H1 (cell line): ENCODE measurements at regions not wholly inside any gene's neighbourhood (a gene's known extent, or its start where the extent isn't known, plus 50 kb on each side); places are given as distances from the start of the nearest gene placed in this dataset.

Source experiments
- CTCF ChIA-PET: fragments of 300-600 bp; sonication (Branson Sonifier 250); formaldehyde crosslinking; loops from one replicate; lab custom pipeline; 2021; ENCODE audit not compliant: partially characterized antibody; lab: Charles Lee
- POLR2A ChIA-PET: fragments of 300-600 bp; sonication (Branson Sonifier 250); formaldehyde crosslinking; loops from one replicate; lab custom pipeline; 2021; ENCODE audit warnings: inconsistent platforms; ENCODE audit not compliant: partially characterized antibody; lab: Charles Lee
- DNase-seq, 2 experiments: peaks; one replicate each; pipeline versions ENCODE4 v3.0.0 to v3.0.0-alpha.2; 2010 to 2022; ENCODE audit warnings: low spot score in 2 of 2, low read depth in 1 of 2, mixed read lengths in 1 of 2
- FAIRE-seq: peaks from 2 replicates; lab custom pipeline; 2011; peaks lifted over from hg19 to GRCh38; lab: Jason Lieb, UNC
- H2AFZ ChIP-seq: 2 replicates; pipeline ENCODE4 v1.8.1; 2012; ENCODE audit warnings: low read length, inconsistent platforms
- H2AK5ac ChIP-seq: 2 replicates; pipeline ENCODE4 v1.6.1; 2013; ENCODE audit warnings: low read depth, low read length
- H2BK120ac ChIP-seq: replicated peaks from 2 replicates; pipeline ENCODE3; 2013; ENCODE audit warnings: low read depth, low read length, inconsistent platforms
- H2BK12ac ChIP-seq: 2 replicates; pipeline ENCODE4 v1.6.1; 2013; ENCODE audit warnings: low read depth, low read length
- H2BK15ac ChIP-seq: 2 replicates; pipeline ENCODE4 v1.6.1; 2013; ENCODE audit warnings: low read length
- H2BK20ac ChIP-seq: 2 replicates; pipeline ENCODE4 v1.6.1; 2013; ENCODE audit warnings: low read length
- H2BK5ac ChIP-seq: 2 replicates; pipeline ENCODE4 v1.6.1; 2013; ENCODE audit warnings: low read depth, low read length
- H3K14ac ChIP-seq: 2 replicates; pipeline ENCODE4 v1.6.1; 2013; ENCODE audit warnings: inconsistent platforms; ENCODE audit not compliant: insufficient read length
- H3K18ac ChIP-seq: 2 replicates; pipeline ENCODE4 v1.6.1; 2013; ENCODE audit warnings: low read length; ENCODE audit errors: extremely low read depth
- H3K23ac ChIP-seq: 2 replicates; pipeline ENCODE4 v1.6.1; 2013; ENCODE audit warnings: inconsistent platforms; ENCODE audit not compliant: insufficient read length
- H3K23me2 ChIP-seq: 2 replicates; pipeline ENCODE4 v1.6.1; 2013; ENCODE audit warnings: low read depth, low read length
- H3K27ac ChIP-seq: 2 replicates; pipeline ENCODE4 v1.6.1; 2011; ENCODE audit warnings: low read depth, low read length, inconsistent platforms
- H3K27me3 ChIP-seq, 4 experiments: replicated peaks in 1 of 4; 1 replicate in 1 of 4; 2 replicates in 3 of 4; pipeline versions ENCODE4 v1.6.1 to v1.8.1; 2011 to 2013; ENCODE audit warnings: low read length in 3 of 4, mild to moderate bottlenecking in 3 of 4, inconsistent platforms in 2 of 4, mixed read lengths in 2 of 4, moderate library complexity in 1 of 4; ENCODE audit not compliant: control insufficient read depth in 3 of 4, insufficient read depth in 3 of 4; ENCODE audit errors: extremely low read depth in 1 of 4
- H3K36me3 ChIP-seq, 4 experiments: 2 replicates each; pipeline versions ENCODE4 v1.6.1 to v1.8.1; 2011 to 2013; ENCODE audit warnings: mild to moderate bottlenecking in 4 of 4, low read length in 3 of 4, moderate library complexity in 2 of 4, control low read depth in 1 of 4, inconsistent platforms in 1 of 4; ENCODE audit not compliant: insufficient read depth in 4 of 4, control insufficient read depth in 2 of 4
- H3K4ac ChIP-seq: replicated peaks from 2 replicates; pipeline ENCODE3; 2013; ENCODE audit warnings: low read length, low read depth, mixed read lengths, inconsistent platforms; ENCODE audit not compliant: insufficient read length
- H3K4me1 ChIP-seq, 4 experiments: replicated peaks in 1 of 4; 1 replicate in 1 of 4; 2 replicates in 3 of 4; pipeline versions ENCODE4 v1.6.1 to v1.8.1; 2011 to 2013; ENCODE audit warnings: low read length in 3 of 4, inconsistent platforms in 2 of 4, mixed read lengths in 1 of 4; ENCODE audit not compliant: insufficient read depth in 4 of 4, control insufficient read depth in 3 of 4
- H3K4me2 ChIP-seq, 2 experiments: 2 replicates each; pipeline versions ENCODE4 v1.6.1 to v1.8.1; 2011 to 2013; ENCODE audit warnings: low read depth in 2 of 2, low read length in 2 of 2, control low read depth in 1 of 2, inconsistent platforms in 1 of 2, mild to moderate bottlenecking in 1 of 2; ENCODE audit not compliant: insufficient read depth in 1 of 2
- H3K4me3 ChIP-seq, 4 experiments: fragments of 200-600, 300-600 bp in 1 of 4; sonication (generic), shearing (Covaris generic), sonication (Bioruptor Twin) in 1 of 4; 2 replicates each; pipeline versions ENCODE4 v1.5.1 to v1.8.1; 2011 to 2016; ENCODE audit warnings: low read length in 4 of 4, low read depth in 3 of 4, control low read depth in 2 of 4, inconsistent platforms in 2 of 4, mild to moderate bottlenecking in 2 of 4, mixed read lengths in 1 of 4, moderate library complexity in 1 of 4; ENCODE audit not compliant: insufficient read depth in 2 of 4; ENCODE audit errors: extremely low read depth in 1 of 4
- H3K56ac ChIP-seq: replicated peaks from 2 replicates; pipeline ENCODE3; 2013; ENCODE audit warnings: low read depth, mild to moderate bottlenecking, mixed read lengths, low read length, inconsistent platforms; ENCODE audit not compliant: insufficient read length
- H3K79me1 ChIP-seq: 2 replicates; pipeline ENCODE4 v1.6.1; 2013; ENCODE audit warnings: low read depth, low read length, control low read depth
- H3K79me2 ChIP-seq, 2 experiments: 2 replicates each; pipeline versions ENCODE4 v1.6.1 to v1.8.1; 2012 to 2013; ENCODE audit warnings: low read length in 2 of 2, mild to moderate bottlenecking in 2 of 2, inconsistent platforms in 1 of 2; ENCODE audit not compliant: insufficient read depth in 2 of 2, control insufficient read depth in 1 of 2
- H3K9ac ChIP-seq, 4 experiments: replicated peaks in 1 of 4; 1 replicate in 1 of 4; 2 replicates in 3 of 4; pipeline versions ENCODE4 v1.6.1 to v1.8.1; 2011 to 2013; ENCODE audit warnings: low read depth in 3 of 4, low read length in 3 of 4, control low read depth in 2 of 4, mild to moderate bottlenecking in 2 of 4, moderate library complexity in 2 of 4, inconsistent platforms in 1 of 4; ENCODE audit errors: extremely low read depth in 1 of 4
- H3K9me3 ChIP-seq, 2 experiments: 2 replicates each; pipeline versions ENCODE4 v1.6.1 to v1.8.1; 2012 to 2013; ENCODE audit warnings: mild to moderate bottlenecking in 2 of 2, moderate library complexity in 2 of 2, control low read depth in 1 of 2, inconsistent platforms in 1 of 2, low read depth in 1 of 2, low read length in 1 of 2, mixed read lengths in 1 of 2; ENCODE audit not compliant: insufficient read depth in 2 of 2
- H4K20me1 ChIP-seq, 2 experiments: replicated peaks in 1 of 2; 2 replicates each; pipeline versions ENCODE3 to v1.8.1; 2011 to 2013; ENCODE audit warnings: inconsistent platforms in 2 of 2, low read length in 2 of 2, mild to moderate bottlenecking in 1 of 2; ENCODE audit not compliant: insufficient read depth in 2 of 2, control insufficient read depth in 1 of 2
- H4K5ac ChIP-seq: 2 replicates; pipeline ENCODE4 v1.6.1; 2013; ENCODE audit warnings: low read length, low read depth, mixed read lengths, inconsistent platforms; ENCODE audit not compliant: insufficient read length
- H4K8ac ChIP-seq: 2 replicates; pipeline ENCODE4 v1.8.0; 2013; ENCODE audit warnings: mild to moderate bottlenecking, moderate library complexity, low read length, inconsistent platforms; ENCODE audit not compliant: insufficient read depth; ENCODE audit errors: extremely low read depth
- H4K91ac ChIP-seq: replicated peaks from 2 replicates; pipeline ENCODE3; 2013; ENCODE audit warnings: low read length, mixed read lengths, inconsistent platforms; ENCODE audit not compliant: insufficient read length
- BRCA1 ChIP-seq: IDR thresholded peaks from 2 replicates; pipeline ENCODE4 v1.6.1; 2012; ENCODE audit warnings: low read depth, low read length, improper control_type of control experiment
- MAX ChIP-seq: IDR thresholded peaks from 2 replicates; pipeline ENCODE4 v1.6.1; 2012; ENCODE audit warnings: inconsistent platforms
- RXRA ChIP-seq: IDR thresholded peaks from 2 replicates; pipeline ENCODE4 v1.6.1; 2011; ENCODE audit warnings: low read depth, mild to moderate bottlenecking, low read length, moderate library complexity; ENCODE audit not compliant: insufficient read depth
- TAF1 ChIP-seq: IDR thresholded peaks from 2 replicates; pipeline ENCODE4 v1.6.1; 2011; ENCODE audit warnings: mild to moderate bottlenecking, low read depth, low read length
- TAF7 ChIP-seq: optimal IDR thresholded peaks from 2 replicates; pipeline ENCODE3; 2011; ENCODE audit warnings: low read depth, mild to moderate bottlenecking, inconsistent platforms, low read length, moderate library complexity, borderline replicate concordance
- TEAD4 ChIP-seq: IDR thresholded peaks from 2 replicates; pipeline ENCODE4 v1.6.1; 2012; ENCODE audit warnings: low read depth, low read length, inconsistent platforms, mixed read lengths
- USF2 ChIP-seq: IDR thresholded peaks from 2 replicates; pipeline ENCODE4 v1.6.1; 2011; ENCODE audit warnings: low read length, improper control_type of control experiment
- WGBS, 2 experiments: shearing (Covaris generic) in 1 of 2; methylation state at CpG; one replicate each; pipeline versions ENCODE4 v1.1.6 to v1.1.7; 2013 to 2015; ENCODE audit warnings: low lambda C conversion rate in 2 of 2, mixed read lengths in 2 of 2, inconsistent platforms in 1 of 2, low coverage in 1 of 2, missing lambda C conversion rate in 1 of 2; ENCODE audit not compliant: insufficient replicate concordance in 2 of 2, insufficient coverage in 1 of 2, insufficient read length in 1 of 2; ENCODE audit errors: extremely low coverage in 1 of 2, missing lambda C conversion rate in 1 of 2; 5-methylcytosine and 5-hydroxymethylcytosine counted together

GRCh38 chr6:11322252-11322885 lies 89.9 kb upstream of the NEDD9 start:
- no peak overlapping the region for H3K18ac ChIP-seq
- H3K23me2 ChIP-seq = peaks cover 6% of the 10 kb centered on the region; the same call in 1 of the 2 replicates
- H4K5ac ChIP-seq = no peak overlapping the region
- H3K4me2 ChIP-seq = no peak overlapping the region
- no peak overlapping the region for H2BK12ac ChIP-seq
- no peaks in the 10 kb centered on the region for H3K9me3 ChIP-seq
- H3K4me3 ChIP-seq = no peak overlapping the region
- H3K4me1 ChIP-seq = peaks cover 0 to 4% (median 2%) of the 10 kb centered on the region in 4 experiments; a peak in 1 of 7 replicates
- no peak overlapping the region for H2BK20ac ChIP-seq
- WGBS, 2 experiments = 83% methylated on average over 8 of the region's 8 CpGs; no CpG with 5 or more reads in 1 of the 2 experiments
- ChIA-PET CTCF (interaction anchor here (0.9 to 1.6 kb wide), 4 partner anchors 10 to 174 kb away, joined by 3 to 7 read pairs (median 4); no protein-coding TSS in a partner anchor), POLR2A (interaction anchor here (0.6 kb wide), 1 partner anchor 40 kb away, joined by 4 read pairs; no protein-coding TSS in a partner anchor)
- H4K8ac ChIP-seq = no peak overlapping the region
- no peak overlapping the region for H3K56ac ChIP-seq
- H2BK15ac ChIP-seq = no peak overlapping the region
- H3K27me3 ChIP-seq = no peaks in the 10 kb centered on the region; a peak in 1 of 7 replicates
- H2AK5ac ChIP-seq = no peak overlapping the region
- no peak overlapping the region for H3K4ac ChIP-seq
- H3K79me2 ChIP-seq = peaks cover 0 to 4% of the 10 kb centered on the region in 2 experiments; a peak in 1 of 4 replicates
- peaks cover 0 to 6% of the 10 kb centered on the region in 2 experiments for H4K20me1 ChIP-seq
- no peak overlapping the region for H2BK120ac ChIP-seq
- H3K23ac ChIP-seq = no peak overlapping the region
- no peaks in the 10 kb centered on the region for H3K79me1 ChIP-seq
- no peaks in the 10 kb centered on the region; a peak in 1 of 8 replicates for H3K36me3 ChIP-seq
- no peak overlapping the region for H2AFZ ChIP-seq
- DNase-seq (no peak), FAIRE-seq (no peak)
- no peak overlapping the region for H3K27ac ChIP-seq
- H2BK5ac ChIP-seq = no peak overlapping the region
- no peak overlapping the region for H3K14ac ChIP-seq
- H4K91ac ChIP-seq = no peak overlapping the region
- H3K9ac ChIP-seq = no peak overlapping the region
- TF ChIP-seq TAF1 (no peak), USF2 (no peak), TEAD4 (no peak), BRCA1 (no peak), TAF7 (no peak), MAX (no peak), RXRA (no peak)
